Uterus (tissue), 2 donors: ENCODE measurements at regions not wholly inside any gene's neighbourhood (a gene's known extent, or its start where the extent isn't known, plus 50 kb on each side); places are given as distances from the start of the nearest gene placed in this dataset.

Experiments
- POLR2A ChIP-seq, 2 donors: fragments of 450-650 bp; IDR thresholded peaks; one replicate each; pipeline ENCODE4 v1.6.1; 2016; ENCODE audit warnings: antibody characterized with exemption in 2 of 2, mild to moderate bottlenecking in 1 of 2, moderate library complexity in 1 of 2
- TF ChIP-seq, protein P1 (sequence below), 4 experiments: fragments of 200-600 bp in 2 of 4; fragments of 450-650 bp in 2 of 4; sonication (generic) in 2 of 4; IDR thresholded peaks; one replicate each; pipeline ENCODE4 v1.5.1; 2016 to 2019; ENCODE audit warnings: antibody characterized with exemption in 4 of 4, mild to moderate bottlenecking in 2 of 4, moderate library complexity in 1 of 4

DNA sequence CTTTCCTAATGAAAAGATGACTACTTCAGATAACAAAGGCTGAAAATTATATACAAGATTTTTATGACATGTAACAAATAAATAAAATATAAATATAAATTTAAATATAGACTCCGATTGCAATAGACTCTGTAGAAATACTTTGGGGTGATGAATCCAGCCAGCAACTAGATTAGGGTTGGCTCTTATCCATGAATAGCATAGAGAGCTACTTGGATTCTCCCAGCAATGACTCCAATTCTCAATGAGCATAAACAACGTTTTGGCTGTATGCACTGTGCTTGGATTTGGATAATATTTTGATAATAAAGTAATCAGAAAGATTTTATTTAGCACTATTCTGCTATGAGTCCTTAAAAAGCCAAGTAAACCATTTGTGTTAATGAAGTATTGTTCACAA lies 58.0 kb upstream of the LRFN5 start:
- TF ChIP-seq, protein P1, sequence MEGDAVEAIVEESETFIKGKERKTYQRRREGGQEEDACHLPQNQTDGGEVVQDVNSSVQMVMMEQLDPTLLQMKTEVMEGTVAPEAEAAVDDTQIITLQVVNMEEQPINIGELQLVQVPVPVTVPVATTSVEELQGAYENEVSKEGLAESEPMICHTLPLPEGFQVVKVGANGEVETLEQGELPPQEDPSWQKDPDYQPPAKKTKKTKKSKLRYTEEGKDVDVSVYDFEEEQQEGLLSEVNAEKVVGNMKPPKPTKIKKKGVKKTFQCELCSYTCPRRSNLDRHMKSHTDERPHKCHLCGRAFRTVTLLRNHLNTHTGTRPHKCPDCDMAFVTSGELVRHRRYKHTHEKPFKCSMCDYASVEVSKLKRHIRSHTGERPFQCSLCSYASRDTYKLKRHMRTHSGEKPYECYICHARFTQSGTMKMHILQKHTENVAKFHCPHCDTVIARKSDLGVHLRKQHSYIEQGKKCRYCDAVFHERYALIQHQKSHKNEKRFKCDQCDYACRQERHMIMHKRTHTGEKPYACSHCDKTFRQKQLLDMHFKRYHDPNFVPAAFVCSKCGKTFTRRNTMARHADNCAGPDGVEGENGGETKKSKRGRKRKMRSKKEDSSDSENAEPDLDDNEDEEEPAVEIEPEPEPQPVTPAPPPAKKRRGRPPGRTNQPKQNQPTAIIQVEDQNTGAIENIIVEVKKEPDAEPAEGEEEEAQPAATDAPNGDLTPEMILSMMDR (IDR thresholded peaks at IDR 0.05) = no peak
- no peak for TF ChIP-seq POLR2A (IDR thresholded peaks at IDR 0.05)
